ENCODE measurements at regions not wholly inside any gene's neighbourhood (a gene's known extent, or its start where the extent isn't known, plus 50 kb on each side); places are given as distances from the start of the nearest gene placed in this dataset.

DNA sequence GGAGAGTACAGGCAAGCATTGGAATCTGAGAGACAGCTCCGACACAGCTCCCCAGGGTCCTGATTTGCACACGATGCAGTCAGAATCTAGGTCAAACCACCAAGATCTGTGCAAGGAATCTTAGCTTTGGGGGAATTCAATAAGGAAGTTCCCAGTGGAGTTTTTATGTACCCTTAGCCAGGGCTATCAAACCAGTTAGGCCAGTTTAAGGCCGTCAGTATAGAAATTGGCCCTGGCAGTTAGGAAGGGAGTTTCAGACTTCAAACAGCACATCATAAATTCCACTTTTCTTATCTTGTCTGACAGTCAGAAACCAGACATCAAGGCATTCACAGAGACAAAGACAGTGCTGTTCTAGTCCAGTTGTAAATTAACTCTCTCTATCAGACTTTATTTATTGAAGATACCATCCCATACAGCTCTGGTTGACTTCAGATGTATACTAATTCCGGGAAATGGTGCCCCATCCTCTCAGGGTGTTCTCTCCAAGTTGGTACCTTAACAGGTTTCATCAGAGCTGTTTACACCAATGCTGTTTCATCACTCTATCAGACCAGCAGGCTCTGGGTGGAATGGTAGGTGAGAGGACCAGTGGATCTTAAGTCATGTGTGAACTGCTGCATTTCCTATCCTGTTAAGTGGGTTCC lies 157.5 kb upstream of the ATF7IP start:
- Histone ChIP-seq H3K9me2 (replicated peaks; ENCODE audit: low read length) (no peaks in the 10 kb centered on the region), H3K79me2 (ENCODE audit: low read length) (no peaks in the 10 kb centered on the region), H3K4me2 (ENCODE audit: low read length) (peak overlapping the region; percentile 59), H3K27ac (ENCODE audit: low read length) (peak overlapping the region; percentile 46), H3F3A (ENCODE audit: low read length, unreplicated experiment) (peaks cover 5% of the 10 kb centered on the region), H4K20me1 (ENCODE audit: low read length) (no peaks in the 10 kb centered on the region), H3K4me1 (ENCODE audit: insufficient read depth, low read length) (peaks cover 13% of the 10 kb centered on the region), H3K9ac (ENCODE audit: low read length) (no peak overlapping the region), H3K27me3 (ENCODE audit: low read length) (no peaks in the 10 kb centered on the region), H3K36me3 (ENCODE audit: low read depth, low read length) (no peaks in the 10 kb centered on the region), H3K9me3 (ENCODE audit: low read length) (no peaks in the 10 kb centered on the region), H3K4me3 (ENCODE audit: low read length) (no peak overlapping the region), H2AFZ (ENCODE audit: low read length) (0 out of 2 replicates have a peak overlapping the region, but pooled peaks have one; percentile 25)
- DNase-seq: peak; percentile 75
- CTCF ChIA-PET: no interaction called here
- intact Hi-C loops (cut with micrococcal nuclease): no loop called here
- TF ChIP-seq, protein P1, sequence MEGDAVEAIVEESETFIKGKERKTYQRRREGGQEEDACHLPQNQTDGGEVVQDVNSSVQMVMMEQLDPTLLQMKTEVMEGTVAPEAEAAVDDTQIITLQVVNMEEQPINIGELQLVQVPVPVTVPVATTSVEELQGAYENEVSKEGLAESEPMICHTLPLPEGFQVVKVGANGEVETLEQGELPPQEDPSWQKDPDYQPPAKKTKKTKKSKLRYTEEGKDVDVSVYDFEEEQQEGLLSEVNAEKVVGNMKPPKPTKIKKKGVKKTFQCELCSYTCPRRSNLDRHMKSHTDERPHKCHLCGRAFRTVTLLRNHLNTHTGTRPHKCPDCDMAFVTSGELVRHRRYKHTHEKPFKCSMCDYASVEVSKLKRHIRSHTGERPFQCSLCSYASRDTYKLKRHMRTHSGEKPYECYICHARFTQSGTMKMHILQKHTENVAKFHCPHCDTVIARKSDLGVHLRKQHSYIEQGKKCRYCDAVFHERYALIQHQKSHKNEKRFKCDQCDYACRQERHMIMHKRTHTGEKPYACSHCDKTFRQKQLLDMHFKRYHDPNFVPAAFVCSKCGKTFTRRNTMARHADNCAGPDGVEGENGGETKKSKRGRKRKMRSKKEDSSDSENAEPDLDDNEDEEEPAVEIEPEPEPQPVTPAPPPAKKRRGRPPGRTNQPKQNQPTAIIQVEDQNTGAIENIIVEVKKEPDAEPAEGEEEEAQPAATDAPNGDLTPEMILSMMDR (conservative IDR thresholded peaks at IDR 0.05; ENCODE audit: low read depth, low read length): no peak
- TF ChIP-seq EZH2phosphoT487 (IDR thresholded peaks at IDR 0.05; ENCODE audit: borderline replicate concordance, low read length) (no peak), EZH2 (IDR thresholded peaks at IDR 0.05; ENCODE audit: low read length, unreplicated experiment) (no peak)
- POLR2A ChIA-PET (ENCODE audit: unreplicated experiment): no interaction called here
- peak; percentile 73 for ATAC-seq
- BruUV-seq (replicated peaks): no TSS peak

- H3K9me3 ChIP-seq (ENCODE audit: low read length): no peaks in the 10 kb centered on the region
- CTCF ChIA-PET: no interaction called here
- no peaks in the 10 kb centered on the region for H3K27me3 ChIP-seq (ENCODE audit: low read length)
- no peak overlapping the region for H3K27ac ChIP-seq (ENCODE audit: low read length)
- BruUV-seq (replicated peaks): no TSS peak
- H3K36me3 ChIP-seq (ENCODE audit: low read depth, low read length): no peaks in the 10 kb centered on the region
- TF ChIP-seq, protein P1 (conservative IDR thresholded peaks at IDR 0.05; ENCODE audit: low read depth, low read length): no peak
- TF ChIP-seq EZH2 (IDR thresholded peaks at IDR 0.05; ENCODE audit: low read length, unreplicated experiment) (no peak), EZH2phosphoT487 (IDR thresholded peaks at IDR 0.05; ENCODE audit: borderline replicate concordance, low read length) (no peak)
- H3K9ac ChIP-seq (ENCODE audit: low read length): no peak overlapping the region
- no peak for ATAC-seq
- no peak overlapping the region for H3K4me2 ChIP-seq (ENCODE audit: low read length)
- no peak for DNase-seq
- POLR2A ChIA-PET (ENCODE audit: unreplicated experiment): no interaction called here
- no peak overlapping the region for H3K4me3 ChIP-seq (ENCODE audit: low read length)
- peaks cover 5% of the 10 kb centered on the region for H3F3A ChIP-seq (ENCODE audit: low read length, unreplicated experiment)
- no peak overlapping the region for H2AFZ ChIP-seq (ENCODE audit: low read length)
- H3K4me1 ChIP-seq (ENCODE audit: insufficient read depth, low read length): peaks cover 13% of the 10 kb centered on the region
- H3K9me2 ChIP-seq (replicated peaks; ENCODE audit: low read length): no peaks in the 10 kb centered on the region
- H3K79me2 ChIP-seq (ENCODE audit: low read length): no peaks in the 10 kb centered on the region
- intact Hi-C loops (cut with micrococcal nuclease): no loop called here
- no peaks in the 10 kb centered on the region for H4K20me1 ChIP-seq (ENCODE audit: low read length)
These were observed 153.5 kb upstream of the ATF7IP start for GRCh38 chr12:14211947-14212387.

- intact Hi-C loops (cut with micrococcal nuclease): no loop called here
- Histone ChIP-seq H3K4me1 (ENCODE audit: insufficient read depth, low read length) (peaks cover 1% of the 10 kb centered on the region), H3K79me2 (ENCODE audit: low read length) (no peaks in the 10 kb centered on the region), H3K4me2 (ENCODE audit: low read length) (no peak overlapping the region), H4K20me1 (ENCODE audit: low read length) (no peaks in the 10 kb centered on the region), H3K9me3 (ENCODE audit: low read length) (no peaks in the 10 kb centered on the region), H3K27ac (ENCODE audit: low read length) (no peak overlapping the region), H3F3A (ENCODE audit: low read length, unreplicated experiment) (no peaks in the 10 kb centered on the region), H3K9me2 (replicated peaks; ENCODE audit: low read length) (no peaks in the 10 kb centered on the region), H3K36me3 (ENCODE audit: low read depth, low read length) (no peaks in the 10 kb centered on the region), H2AFZ (ENCODE audit: low read length) (no peak overlapping the region), H3K4me3 (ENCODE audit: low read length) (no peak overlapping the region), H3K27me3 (ENCODE audit: low read length) (no peaks in the 10 kb centered on the region), H3K9ac (ENCODE audit: low read length) (no peak overlapping the region)
- BruUV-seq (replicated peaks): no TSS peak
- TF ChIP-seq EZH2 (IDR thresholded peaks at IDR 0.05; ENCODE audit: low read length, unreplicated experiment) (no peak), EZH2phosphoT487 (IDR thresholded peaks at IDR 0.05; ENCODE audit: borderline replicate concordance, low read length) (no peak)
- ChIA-PET POLR2A (ENCODE audit: unreplicated experiment) (no interaction called here), CTCF (no interaction called here)
- ATAC-seq: no peak
- peak; percentile 22 for DNase-seq
These were observed 151.9 kb upstream of the ATF7IP start for GRCh38 chr12:14213542-14213941.
